Endothelial cell of umbilical vein (primary cell): ENCODE measurements at regions not wholly inside any gene's neighbourhood (a gene's known extent, or its start where the extent isn't known, plus 50 kb on each side); places are given as distances from the start of the nearest gene placed in this dataset.

ENCODE experiments used
- BruUV-seq: library from RNA; stranded (reverse); fragments of 400-500 nt; replicated peaks from 2 replicates; lab custom pipeline; 2021; lab: Mats Ljungman, UMichigan
- CTCF ChIA-PET: fragments of 300-600, 350-600 bp; sonication (Branson Sonifier 250); formaldehyde crosslinking; loops from one replicate; lab custom pipeline; 2021; ENCODE audit warnings: antibody characterized with exemption, inconsistent platforms; lab: Charles Lee
- POLR2A ChIA-PET: fragments of 300-600, 350-600 bp; sonication (Branson Sonifier 250); formaldehyde crosslinking; loops from one replicate; lab custom pipeline; 2021; ENCODE audit warnings: antibody characterized with exemption, inconsistent platforms; lab: Charles Lee
- DNase-seq: peaks from one replicate; pipeline ENCODE4 v3.0.0-alpha.2; 2011; ENCODE audit warnings: low read depth, low spot score
- FAIRE-seq: peaks from 2 replicates; lab custom pipeline; 2011; peaks lifted over from hg19 to GRCh38; lab: Jason Lieb, UNC
- H2AFZ ChIP-seq: 2 replicates; pipeline ENCODE4 v1.6.0; 2012; ENCODE audit warnings: low read depth, low read length, control low read depth, inconsistent platforms
- H3K27ac ChIP-seq: 2 replicates; pipeline ENCODE4 v1.5.1; 2011; ENCODE audit warnings: low read depth, mild to moderate bottlenecking, control low read depth, low read length, moderate library complexity; ENCODE audit not compliant: insufficient read depth
- H3K27me3 ChIP-seq, 2 experiments: 2 replicates each; pipeline versions ENCODE4 v1.6.0 to v1.6.1; 2011; ENCODE audit warnings: low read length in 2 of 2, mixed read lengths in 1 of 2; ENCODE audit not compliant: control insufficient read depth in 2 of 2, insufficient read depth in 2 of 2
- H3K36me3 ChIP-seq, 2 experiments: 2 replicates in 1 of 2; 3 replicates in 1 of 2; pipeline ENCODE4 v1.5.1; 2011; ENCODE audit warnings: low read length in 2 of 2, mild to moderate bottlenecking in 1 of 2, moderate library complexity in 1 of 2; ENCODE audit not compliant: control insufficient read depth in 2 of 2, insufficient read depth in 2 of 2; ENCODE audit errors: extremely low read depth in 1 of 2
- H3K4me1 ChIP-seq: 3 replicates; pipeline ENCODE4 v1.5.1; 2011; ENCODE audit warnings: mild to moderate bottlenecking, low read length; ENCODE audit not compliant: control insufficient read depth, insufficient read depth; ENCODE audit errors: extremely low read depth
- H3K4me2 ChIP-seq: 2 replicates; pipeline ENCODE4 v1.6.1; 2011; ENCODE audit warnings: low read length, control low read depth, mixed read lengths; ENCODE audit not compliant: insufficient read depth
- H3K4me3 ChIP-seq, 3 experiments: fragments of 200-600 bp in 1 of 3; sonication (generic), shearing (Covaris generic) in 1 of 3; replicated peaks in 1 of 3; 2 replicates each; pipeline ENCODE4 v1.5.1; 2011 to 2016; ENCODE audit warnings: control low read depth in 3 of 3, low read length in 3 of 3, mild to moderate bottlenecking in 2 of 3, inconsistent platforms in 1 of 3, low read depth in 1 of 3, moderate library complexity in 1 of 3; ENCODE audit not compliant: insufficient read depth in 1 of 3
- H3K79me2 ChIP-seq: 2 replicates; pipeline ENCODE4 v1.6.0; 2012; ENCODE audit warnings: low read length, inconsistent platforms; ENCODE audit not compliant: control insufficient read depth, insufficient read depth
- H3K9ac ChIP-seq: replicated peaks from 2 replicates; pipeline ENCODE3; 2011; ENCODE audit warnings: low read length, control low read depth; ENCODE audit not compliant: insufficient read depth; ENCODE audit errors: extremely low read depth
- H3K9me1 ChIP-seq: replicated peaks from 3 replicates; pipeline ENCODE4 v1.6.0; 2011; ENCODE audit warnings: mild to moderate bottlenecking, low read length; ENCODE audit not compliant: control insufficient read depth, insufficient read depth; ENCODE audit errors: extremely low read depth
- H3K9me3 ChIP-seq: replicated peaks from 2 replicates; pipeline ENCODE4 v1.5.1; 2012; ENCODE audit warnings: low read length, inconsistent platforms; ENCODE audit not compliant: control insufficient read depth, insufficient read depth
- H4K20me1 ChIP-seq: replicated peaks from 2 replicates; pipeline ENCODE3; 2011; ENCODE audit warnings: mild to moderate bottlenecking, low read length; ENCODE audit not compliant: control insufficient read depth, insufficient read depth; ENCODE audit errors: extremely low read depth
- CTCF ChIP-seq, 2 donors: IDR thresholded peaks; 1 replicate in 1 of 2; 2 replicates in 1 of 2; pipeline ENCODE4 v1.5.1; 2011; ENCODE audit warnings: low read length in 2 of 2, mild to moderate bottlenecking in 2 of 2, moderate library complexity in 2 of 2, control low read depth in 1 of 2, inconsistent platforms in 1 of 2, low read depth in 1 of 2; ENCODE audit not compliant: insufficient read depth in 1 of 2; ENCODE audit errors: extremely low read depth in 1 of 2
- EZH2 ChIP-seq: IDR thresholded peaks from 2 replicates; pipeline ENCODE4 v1.6.1; 2012; ENCODE audit warnings: borderline replicate concordance, low read depth, mild to moderate bottlenecking, moderate library complexity, low read length, inconsistent platforms; ENCODE audit not compliant: severe bottlenecking
- FOS ChIP-seq: IDR thresholded peaks from 2 replicates; pipeline ENCODE4 v1.6.1; 2011; ENCODE audit warnings: mild to moderate bottlenecking, low read length, moderate library complexity, borderline replicate concordance; ENCODE audit not compliant: insufficient read depth
- GATA2 ChIP-seq: IDR thresholded peaks from 2 replicates; pipeline ENCODE4 v1.7.0; 2011; ENCODE audit warnings: low read depth, mild to moderate bottlenecking, moderate library complexity, mixed read lengths, low read length; ENCODE audit not compliant: insufficient read length, insufficient read depth
- JUN ChIP-seq: IDR thresholded peaks from 2 replicates; pipeline ENCODE4 v1.6.1; 2011; ENCODE audit warnings: borderline replicate concordance, low read depth; ENCODE audit not compliant: insufficient read length, insufficient read depth
- MAX ChIP-seq: IDR thresholded peaks from 2 replicates; pipeline ENCODE4 v1.6.1; 2011; ENCODE audit not compliant: insufficient read depth, insufficient read length
- MYC ChIP-seq: IDR thresholded peaks from one replicate; pipeline ENCODE4 v1.6.1; 2011; ENCODE audit warnings: mild to moderate bottlenecking, low read depth, low read length
- POLR2A ChIP-seq: IDR thresholded peaks from 2 replicates; pipeline ENCODE4 v1.6.1; 2012; ENCODE audit warnings: low read depth, mild to moderate bottlenecking, control low read depth, low read length
- POLR2AphosphoS5 ChIP-seq: IDR thresholded peaks from 2 replicates; pipeline ENCODE4 v1.6.1; 2012; ENCODE audit warnings: low read depth, mild to moderate bottlenecking, control low read depth, low read length, moderate library complexity; ENCODE audit not compliant: insufficient read depth
- dilution Hi-C: fragments of 300-500 bp; cut with MboI; formaldehyde crosslinking; loops from one replicate; pipeline ENCODE4 v1.15.0; 2019; ENCODE audit warnings: low sequenced_read_pairs; ENCODE audit not compliant: extremely low pct_ligation_motif_present
- intact Hi-C: fragments of 100-400 bp; cut with micrococcal nuclease; formaldehyde crosslinking; loops from one replicate; pipeline ENCODE4 v1.10.0; 2022

DNA sequence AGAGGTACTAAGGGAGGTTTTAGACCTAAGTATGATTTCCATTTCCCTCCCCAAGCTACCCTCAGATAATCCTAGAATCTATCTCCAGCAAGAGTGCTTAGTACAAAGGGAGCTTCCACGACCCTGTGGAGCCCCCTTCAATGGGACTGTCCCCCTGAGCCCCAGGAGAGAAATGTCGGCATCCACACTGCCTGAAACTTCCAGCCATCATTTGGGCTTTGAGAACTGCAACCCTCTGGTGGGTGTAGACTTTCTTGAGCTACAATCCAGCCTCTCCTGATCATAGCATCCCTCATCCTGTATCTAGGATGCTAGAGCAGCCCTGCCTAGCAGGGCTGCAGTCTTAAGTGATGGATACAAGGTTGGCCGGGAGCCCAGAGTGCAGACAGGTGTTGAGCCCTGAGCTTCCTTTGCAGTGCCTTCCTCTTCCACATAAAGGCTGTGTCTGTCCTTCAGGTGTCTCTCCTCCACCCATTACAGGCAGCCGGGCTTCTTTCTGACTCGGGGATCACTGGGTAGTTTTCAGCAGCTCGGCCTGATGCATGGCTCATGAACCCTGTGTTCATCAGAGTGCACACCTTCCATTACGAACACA lies 424.5 kb downstream of the PREX1 start:
- POLR2A ChIA-PET = no interaction called here
- H3K4me2 ChIP-seq = no peak overlapping the region

More for the DNA sequence above, 424.5 kb downstream of the PREX1 start:
- CTCF ChIA-PET = no interaction called here
- dilution Hi-C loops (no loop called here), intact Hi-C loops (no loop called here)
- FAIRE-seq (no peak), DNase-seq (no peak)
- Histone ChIP-seq H4K20me1 (no peaks in the 10 kb centered on the region), H3K79me2 (no peaks in the 10 kb centered on the region), H3K27ac (no peak overlapping the region), H3K27me3 (peaks cover 0 to under 1% of the 10 kb centered on the region in 2 experiments), H3K9me3 (no peaks in the 10 kb centered on the region), H3K4me1 (no peaks in the 10 kb centered on the region), H2AFZ (no peak overlapping the region), H3K36me3 (no peaks in the 10 kb centered on the region), H3K9ac (no peak overlapping the region), H3K4me3 (no peak overlapping the region), H3K9me1 (no peaks in the 10 kb centered on the region)
- no peak for TF ChIP-seq MYC
- no peak for TF ChIP-seq EZH2
- TF ChIP-seq FOS = no peak
- no peak for TF ChIP-seq POLR2A
- TF ChIP-seq CTCF (IDR thresholded peaks at IDR 0.05; ENCODE audit: extremely low read depth in 1 of 2, insufficient read depth in 1 of 2, low read depth in 1 of 2, low read length in 2 of 2) = no peak
- no peak for TF ChIP-seq GATA2
- no peak for TF ChIP-seq JUN
- TF ChIP-seq POLR2AphosphoS5 = no peak
- TF ChIP-seq MAX = no peak
- no TSS peak for BruUV-seq
